ENCODE measurements at regions not wholly inside any gene's neighbourhood (a gene's known extent, or its start where the extent isn't known, plus 50 kb on each side); places are given as distances from the start of the nearest gene placed in this dataset.
"Not testable (repeated sequence)": the region's sequence is repeated elsewhere in the genome, so short reads cannot be mapped to it uniquely, and the experiment has no call there.

GRCh38 chr2:16217741-16218140, 277.4 kb downstream of the MYCN start:
- TF ChIP-seq CTCF (conservative IDR thresholded peaks at IDR 0.05; ENCODE audit: low read length); EZH2phosphoT487 (IDR thresholded peaks at IDR 0.05; ENCODE audit: borderline replicate concordance): not testable (repeated sequence)
